H1 (cell line): ENCODE measurements at regions not wholly inside any gene's neighbourhood (a gene's known extent, or its start where the extent isn't known, plus 50 kb on each side); places are given as distances from the start of the nearest gene placed in this dataset.

Source experiments
- CTCF ChIA-PET: fragments of 300-600 bp; sonication (Branson Sonifier 250); formaldehyde crosslinking; loops from one replicate; lab custom pipeline; 2021; ENCODE audit not compliant: partially characterized antibody; lab: Charles Lee
- POLR2A ChIA-PET: fragments of 300-600 bp; sonication (Branson Sonifier 250); formaldehyde crosslinking; loops from one replicate; lab custom pipeline; 2021; ENCODE audit warnings: inconsistent platforms; ENCODE audit not compliant: partially characterized antibody; lab: Charles Lee
- DNase-seq, 2 experiments: peaks; one replicate each; pipeline versions ENCODE4 v3.0.0 to v3.0.0-alpha.2; 2010 to 2022; ENCODE audit warnings: low spot score in 2 of 2, low read depth in 1 of 2, mixed read lengths in 1 of 2
- FAIRE-seq: peaks from 2 replicates; lab custom pipeline; 2011; peaks lifted over from hg19 to GRCh38; lab: Jason Lieb, UNC
- H2AFZ ChIP-seq: 2 replicates; pipeline ENCODE4 v1.8.1; 2012; ENCODE audit warnings: low read length, inconsistent platforms
- H2AK5ac ChIP-seq: 2 replicates; pipeline ENCODE4 v1.6.1; 2013; ENCODE audit warnings: low read depth, low read length
- H2BK120ac ChIP-seq: replicated peaks from 2 replicates; pipeline ENCODE3; 2013; ENCODE audit warnings: low read depth, low read length, inconsistent platforms
- H2BK12ac ChIP-seq: 2 replicates; pipeline ENCODE4 v1.6.1; 2013; ENCODE audit warnings: low read depth, low read length
- H2BK15ac ChIP-seq: 2 replicates; pipeline ENCODE4 v1.6.1; 2013; ENCODE audit warnings: low read length
- H2BK20ac ChIP-seq: 2 replicates; pipeline ENCODE4 v1.6.1; 2013; ENCODE audit warnings: low read length
- H2BK5ac ChIP-seq: 2 replicates; pipeline ENCODE4 v1.6.1; 2013; ENCODE audit warnings: low read depth, low read length
- H3K14ac ChIP-seq: 2 replicates; pipeline ENCODE4 v1.6.1; 2013; ENCODE audit warnings: inconsistent platforms; ENCODE audit not compliant: insufficient read length
- H3K18ac ChIP-seq: 2 replicates; pipeline ENCODE4 v1.6.1; 2013; ENCODE audit warnings: low read length; ENCODE audit errors: extremely low read depth
- H3K23ac ChIP-seq: 2 replicates; pipeline ENCODE4 v1.6.1; 2013; ENCODE audit warnings: inconsistent platforms; ENCODE audit not compliant: insufficient read length
- H3K23me2 ChIP-seq: 2 replicates; pipeline ENCODE4 v1.6.1; 2013; ENCODE audit warnings: low read depth, low read length
- H3K27ac ChIP-seq: 2 replicates; pipeline ENCODE4 v1.6.1; 2011; ENCODE audit warnings: low read depth, low read length, inconsistent platforms
- H3K27me3 ChIP-seq, 4 experiments: replicated peaks in 1 of 4; 1 replicate in 1 of 4; 2 replicates in 3 of 4; pipeline versions ENCODE4 v1.6.1 to v1.8.1; 2011 to 2013; ENCODE audit warnings: low read length in 3 of 4, mild to moderate bottlenecking in 3 of 4, inconsistent platforms in 2 of 4, mixed read lengths in 2 of 4, moderate library complexity in 1 of 4; ENCODE audit not compliant: control insufficient read depth in 3 of 4, insufficient read depth in 3 of 4; ENCODE audit errors: extremely low read depth in 1 of 4
- H3K36me3 ChIP-seq, 4 experiments: 2 replicates each; pipeline versions ENCODE4 v1.6.1 to v1.8.1; 2011 to 2013; ENCODE audit warnings: mild to moderate bottlenecking in 4 of 4, low read length in 3 of 4, moderate library complexity in 2 of 4, control low read depth in 1 of 4, inconsistent platforms in 1 of 4; ENCODE audit not compliant: insufficient read depth in 4 of 4, control insufficient read depth in 2 of 4
- H3K4ac ChIP-seq: replicated peaks from 2 replicates; pipeline ENCODE3; 2013; ENCODE audit warnings: low read length, low read depth, mixed read lengths, inconsistent platforms; ENCODE audit not compliant: insufficient read length
- H3K4me1 ChIP-seq, 4 experiments: replicated peaks in 1 of 4; 1 replicate in 1 of 4; 2 replicates in 3 of 4; pipeline versions ENCODE4 v1.6.1 to v1.8.1; 2011 to 2013; ENCODE audit warnings: low read length in 3 of 4, inconsistent platforms in 2 of 4, mixed read lengths in 1 of 4; ENCODE audit not compliant: insufficient read depth in 4 of 4, control insufficient read depth in 3 of 4
- H3K4me2 ChIP-seq, 2 experiments: 2 replicates each; pipeline versions ENCODE4 v1.6.1 to v1.8.1; 2011 to 2013; ENCODE audit warnings: low read depth in 2 of 2, low read length in 2 of 2, control low read depth in 1 of 2, inconsistent platforms in 1 of 2, mild to moderate bottlenecking in 1 of 2; ENCODE audit not compliant: insufficient read depth in 1 of 2
- H3K4me3 ChIP-seq, 4 experiments: fragments of 200-600, 300-600 bp in 1 of 4; sonication (generic), shearing (Covaris generic), sonication (Bioruptor Twin) in 1 of 4; 2 replicates each; pipeline versions ENCODE4 v1.5.1 to v1.8.1; 2011 to 2016; ENCODE audit warnings: low read length in 4 of 4, low read depth in 3 of 4, control low read depth in 2 of 4, inconsistent platforms in 2 of 4, mild to moderate bottlenecking in 2 of 4, mixed read lengths in 1 of 4, moderate library complexity in 1 of 4; ENCODE audit not compliant: insufficient read depth in 2 of 4; ENCODE audit errors: extremely low read depth in 1 of 4
- H3K56ac ChIP-seq: replicated peaks from 2 replicates; pipeline ENCODE3; 2013; ENCODE audit warnings: low read depth, mild to moderate bottlenecking, mixed read lengths, low read length, inconsistent platforms; ENCODE audit not compliant: insufficient read length
- H3K79me1 ChIP-seq: 2 replicates; pipeline ENCODE4 v1.6.1; 2013; ENCODE audit warnings: low read depth, low read length, control low read depth
- H3K79me2 ChIP-seq, 2 experiments: 2 replicates each; pipeline versions ENCODE4 v1.6.1 to v1.8.1; 2012 to 2013; ENCODE audit warnings: low read length in 2 of 2, mild to moderate bottlenecking in 2 of 2, inconsistent platforms in 1 of 2; ENCODE audit not compliant: insufficient read depth in 2 of 2, control insufficient read depth in 1 of 2
- H3K9ac ChIP-seq, 4 experiments: replicated peaks in 1 of 4; 1 replicate in 1 of 4; 2 replicates in 3 of 4; pipeline versions ENCODE4 v1.6.1 to v1.8.1; 2011 to 2013; ENCODE audit warnings: low read depth in 3 of 4, low read length in 3 of 4, control low read depth in 2 of 4, mild to moderate bottlenecking in 2 of 4, moderate library complexity in 2 of 4, inconsistent platforms in 1 of 4; ENCODE audit errors: extremely low read depth in 1 of 4
- H3K9me3 ChIP-seq, 2 experiments: 2 replicates each; pipeline versions ENCODE4 v1.6.1 to v1.8.1; 2012 to 2013; ENCODE audit warnings: mild to moderate bottlenecking in 2 of 2, moderate library complexity in 2 of 2, control low read depth in 1 of 2, inconsistent platforms in 1 of 2, low read depth in 1 of 2, low read length in 1 of 2, mixed read lengths in 1 of 2; ENCODE audit not compliant: insufficient read depth in 2 of 2
- H4K20me1 ChIP-seq, 2 experiments: replicated peaks in 1 of 2; 2 replicates each; pipeline versions ENCODE3 to v1.8.1; 2011 to 2013; ENCODE audit warnings: inconsistent platforms in 2 of 2, low read length in 2 of 2, mild to moderate bottlenecking in 1 of 2; ENCODE audit not compliant: insufficient read depth in 2 of 2, control insufficient read depth in 1 of 2
- H4K5ac ChIP-seq: 2 replicates; pipeline ENCODE4 v1.6.1; 2013; ENCODE audit warnings: low read length, low read depth, mixed read lengths, inconsistent platforms; ENCODE audit not compliant: insufficient read length
- H4K8ac ChIP-seq: 2 replicates; pipeline ENCODE4 v1.8.0; 2013; ENCODE audit warnings: mild to moderate bottlenecking, moderate library complexity, low read length, inconsistent platforms; ENCODE audit not compliant: insufficient read depth; ENCODE audit errors: extremely low read depth
- H4K91ac ChIP-seq: replicated peaks from 2 replicates; pipeline ENCODE3; 2013; ENCODE audit warnings: low read length, mixed read lengths, inconsistent platforms; ENCODE audit not compliant: insufficient read length
- BACH1 ChIP-seq: IDR thresholded peaks from 2 replicates; pipeline ENCODE4 v1.6.1; 2012; ENCODE audit warnings: low read length, improper control_type of control experiment
- BRCA1 ChIP-seq: IDR thresholded peaks from 2 replicates; pipeline ENCODE4 v1.6.1; 2012; ENCODE audit warnings: low read depth, low read length, improper control_type of control experiment
- CBX8 ChIP-seq: fragments of 300-800, 300-1000 bp; sonication (generic); IDR thresholded peaks from 2 replicates; pipeline ENCODE4 v1.7.1; 2016; ENCODE audit warnings: low read depth, low read length, borderline replicate concordance
- CTBP2 ChIP-seq: IDR thresholded peaks from 2 replicates; pipeline ENCODE4 v1.7.0; 2011; ENCODE audit warnings: borderline replicate concordance, mild to moderate bottlenecking, moderate library complexity, mixed read lengths, low read length; ENCODE audit not compliant: insufficient read depth, insufficient read length
- NRF1 ChIP-seq: IDR thresholded peaks from 2 replicates; pipeline ENCODE4 v1.6.1; 2011; ENCODE audit warnings: mild to moderate bottlenecking, low read depth, low read length, improper control_type of control experiment
- POLR2A ChIP-seq, 2 experiments: IDR thresholded peaks; 1 replicate in 1 of 2; 2 replicates in 1 of 2; pipeline ENCODE4 v1.6.1; 2011; ENCODE audit warnings: low read depth in 2 of 2, low read length in 2 of 2, mild to moderate bottlenecking in 2 of 2; ENCODE audit errors: control extremely low read depth in 1 of 2
- POU5F1 ChIP-seq: IDR thresholded peaks from 2 replicates; pipeline ENCODE4 v1.6.1; 2011; ENCODE audit warnings: low read depth, mild to moderate bottlenecking, low read length, moderate library complexity
- RFX5 ChIP-seq: IDR thresholded peaks from 2 replicates; pipeline ENCODE4 v1.6.1; 2011; ENCODE audit warnings: low read depth, low read length, improper control_type of control experiment, borderline replicate concordance
- SRF ChIP-seq: IDR thresholded peaks from 2 replicates; pipeline ENCODE4 v1.6.1; 2011; ENCODE audit warnings: mild to moderate bottlenecking, low read depth, low read length, moderate library complexity
- WGBS, 2 experiments: shearing (Covaris generic) in 1 of 2; methylation state at CpG; one replicate each; pipeline versions ENCODE4 v1.1.6 to v1.1.7; 2013 to 2015; ENCODE audit warnings: low lambda C conversion rate in 2 of 2, mixed read lengths in 2 of 2, inconsistent platforms in 1 of 2, low coverage in 1 of 2, missing lambda C conversion rate in 1 of 2; ENCODE audit not compliant: insufficient replicate concordance in 2 of 2, insufficient coverage in 1 of 2, insufficient read length in 1 of 2; ENCODE audit errors: extremely low coverage in 1 of 2, missing lambda C conversion rate in 1 of 2; 5-methylcytosine and 5-hydroxymethylcytosine counted together

DNA sequence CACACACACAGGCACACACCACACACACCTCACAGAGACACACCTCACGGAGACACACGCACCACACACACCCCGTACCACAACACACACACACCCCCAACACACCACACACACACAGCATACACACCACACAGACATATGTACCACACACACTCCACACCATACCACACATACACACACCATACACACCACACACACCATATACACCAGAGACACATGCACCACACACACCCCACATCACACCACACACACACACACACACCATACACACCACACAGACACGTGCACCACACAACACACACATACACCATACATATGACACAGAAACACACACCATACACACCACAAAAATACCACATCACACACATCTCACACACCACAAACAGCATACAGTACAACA lies 850.7 kb downstream of the RNF144A start:
- Histone ChIP-seq H3K23me2 (peaks cover 9% of the 10 kb centered on the region; the same call in 1 of the 2 replicates), H3K4me1 (no peaks in the 10 kb centered on the region; a peak in 1 of 7 replicates), H2BK12ac (peak overlapping the region; percentile 63; the same call in 1 of the 2 replicates), H3K9me3 (peaks cover 13 to 22% of the 10 kb centered on the region in 2 experiments), H3K4me3 (no peak overlapping the region), H4K5ac (no peak overlapping the region), H3K79me2 (no peaks in the 10 kb centered on the region), H3K23ac (no peak overlapping the region), H4K20me1 (peaks cover 0 to 5% of the 10 kb centered on the region in 2 experiments), H3K27ac (no peak overlapping the region), H2BK15ac (peak overlapping the region; percentile 2; the same call in 1 of the 2 replicates), H2AFZ (no peak overlapping the region), H3K14ac (no peak overlapping the region), H2AK5ac (peak overlapping the region; percentile 71), H3K79me1 (no peaks in the 10 kb centered on the region), H3K27me3 (no peaks in the 10 kb centered on the region), H2BK20ac (peak overlapping the region; percentile 9; the same call in 1 of the 2 replicates), H3K4ac (peak overlapping the region; percentile 81), H3K36me3 (0 out of 8 replicates have a peak, but pooled peaks cover 0 to 3% (median 0%) of the 10 kb centered on the region in 4 experiments), H4K91ac (peak overlapping the region; percentile 50), H2BK120ac (no peak overlapping the region), H3K56ac (peak overlapping the region; percentile 99), H2BK5ac (peak overlapping the region; percentile 4; the same call in 1 of the 2 replicates), H3K9ac (no peak overlapping the region), H3K4me2 (no peak overlapping the region), H3K18ac (no peak overlapping the region), H4K8ac (no peak overlapping the region; the same call in 1 of the 2 replicates)
- DNase-seq, result no peak
- WGBS, 2 experiments, result 97% methylated on average over 4 of the region's 4 CpGs; no CpG with 5 or more reads in 1 of the 2 experiments
- ChIA-PET POLR2A (no interaction called here), CTCF (no interaction called here)
- FAIRE-seq, result peak; percentile 48
- no peak for TF ChIP-seq RFX5
- no peak for TF ChIP-seq CBX8
- TF ChIP-seq SRF, result no peak
- no peak for TF ChIP-seq POU5F1
- no peak for TF ChIP-seq BRCA1
- TF ChIP-seq POLR2A (IDR thresholded peaks at IDR 0.05; ENCODE audit: control extremely low read depth in 1 of 2, low read depth in 2 of 2, low read length in 2 of 2), result no peak
- TF ChIP-seq CTBP2, result no peak
- TF ChIP-seq BACH1, result no peak
- TF ChIP-seq NRF1, result no peak
